NT2/D1 (cell line): ENCODE measurements at regions not wholly inside any gene's neighbourhood (a gene's known extent, or its start where the extent isn't known, plus 50 kb on each side); places are given as distances from the start of the nearest gene placed in this dataset.

Source experiments
- SUZ12 ChIP-seq: IDR thresholded peaks from 2 replicates; pipeline ENCODE4 v1.6.1; 2011; ENCODE audit not compliant: insufficient read length, insufficient read depth; ENCODE audit errors: extremely low read depth
- YY1 ChIP-seq: IDR thresholded peaks from 2 replicates; pipeline ENCODE4 v1.6.1; 2011; ENCODE audit not compliant: insufficient read length, insufficient read depth

- TF ChIP-seq SUZ12 (no peak), YY1 (no peak)
Observed at GRCh38 chr2:128456281-128456680, 137.6 kb upstream of the HS6ST1 start.
